Endothelial cell of umbilical vein (primary cell): ENCODE measurements at regions not wholly inside any gene's neighbourhood (a gene's known extent, or its start where the extent isn't known, plus 50 kb on each side); places are given as distances from the start of the nearest gene placed in this dataset.

Source experiments
- BruUV-seq: library from RNA; stranded (reverse); fragments of 400-500 nt; replicated peaks from 2 replicates; lab custom pipeline; 2021; lab: Mats Ljungman, UMichigan
- CTCF ChIA-PET: fragments of 300-600, 350-600 bp; sonication (Branson Sonifier 250); formaldehyde crosslinking; loops from one replicate; lab custom pipeline; 2021; ENCODE audit warnings: antibody characterized with exemption, inconsistent platforms; lab: Charles Lee
- POLR2A ChIA-PET: fragments of 300-600, 350-600 bp; sonication (Branson Sonifier 250); formaldehyde crosslinking; loops from one replicate; lab custom pipeline; 2021; ENCODE audit warnings: antibody characterized with exemption, inconsistent platforms; lab: Charles Lee
- DNase-seq: peaks from one replicate; pipeline ENCODE4 v3.0.0-alpha.2; 2011; ENCODE audit warnings: low read depth, low spot score
- FAIRE-seq: peaks from 2 replicates; lab custom pipeline; 2011; peaks lifted over from hg19 to GRCh38; lab: Jason Lieb, UNC
- H2AFZ ChIP-seq: 2 replicates; pipeline ENCODE4 v1.6.0; 2012; ENCODE audit warnings: low read depth, low read length, control low read depth, inconsistent platforms
- H3K27ac ChIP-seq: 2 replicates; pipeline ENCODE4 v1.5.1; 2011; ENCODE audit warnings: low read depth, mild to moderate bottlenecking, control low read depth, low read length, moderate library complexity; ENCODE audit not compliant: insufficient read depth
- H3K27me3 ChIP-seq, 2 experiments: 2 replicates each; pipeline versions ENCODE4 v1.6.0 to v1.6.1; 2011; ENCODE audit warnings: low read length in 2 of 2, mixed read lengths in 1 of 2; ENCODE audit not compliant: control insufficient read depth in 2 of 2, insufficient read depth in 2 of 2
- H3K36me3 ChIP-seq, 2 experiments: 2 replicates in 1 of 2; 3 replicates in 1 of 2; pipeline ENCODE4 v1.5.1; 2011; ENCODE audit warnings: low read length in 2 of 2, mild to moderate bottlenecking in 1 of 2, moderate library complexity in 1 of 2; ENCODE audit not compliant: control insufficient read depth in 2 of 2, insufficient read depth in 2 of 2; ENCODE audit errors: extremely low read depth in 1 of 2
- H3K4me1 ChIP-seq: 3 replicates; pipeline ENCODE4 v1.5.1; 2011; ENCODE audit warnings: mild to moderate bottlenecking, low read length; ENCODE audit not compliant: control insufficient read depth, insufficient read depth; ENCODE audit errors: extremely low read depth
- H3K4me2 ChIP-seq: 2 replicates; pipeline ENCODE4 v1.6.1; 2011; ENCODE audit warnings: low read length, control low read depth, mixed read lengths; ENCODE audit not compliant: insufficient read depth
- H3K4me3 ChIP-seq, 3 experiments: fragments of 200-600 bp in 1 of 3; sonication (generic), shearing (Covaris generic) in 1 of 3; replicated peaks in 1 of 3; 2 replicates each; pipeline ENCODE4 v1.5.1; 2011 to 2016; ENCODE audit warnings: control low read depth in 3 of 3, low read length in 3 of 3, mild to moderate bottlenecking in 2 of 3, inconsistent platforms in 1 of 3, low read depth in 1 of 3, moderate library complexity in 1 of 3; ENCODE audit not compliant: insufficient read depth in 1 of 3
- H3K79me2 ChIP-seq: 2 replicates; pipeline ENCODE4 v1.6.0; 2012; ENCODE audit warnings: low read length, inconsistent platforms; ENCODE audit not compliant: control insufficient read depth, insufficient read depth
- H3K9ac ChIP-seq: replicated peaks from 2 replicates; pipeline ENCODE3; 2011; ENCODE audit warnings: low read length, control low read depth; ENCODE audit not compliant: insufficient read depth; ENCODE audit errors: extremely low read depth
- H3K9me1 ChIP-seq: replicated peaks from 3 replicates; pipeline ENCODE4 v1.6.0; 2011; ENCODE audit warnings: mild to moderate bottlenecking, low read length; ENCODE audit not compliant: control insufficient read depth, insufficient read depth; ENCODE audit errors: extremely low read depth
- H3K9me3 ChIP-seq: replicated peaks from 2 replicates; pipeline ENCODE4 v1.5.1; 2012; ENCODE audit warnings: low read length, inconsistent platforms; ENCODE audit not compliant: control insufficient read depth, insufficient read depth
- H4K20me1 ChIP-seq: replicated peaks from 2 replicates; pipeline ENCODE3; 2011; ENCODE audit warnings: mild to moderate bottlenecking, low read length; ENCODE audit not compliant: control insufficient read depth, insufficient read depth; ENCODE audit errors: extremely low read depth
- EZH2 ChIP-seq: IDR thresholded peaks from 2 replicates; pipeline ENCODE4 v1.6.1; 2012; ENCODE audit warnings: borderline replicate concordance, low read depth, mild to moderate bottlenecking, moderate library complexity, low read length, inconsistent platforms; ENCODE audit not compliant: severe bottlenecking
- FOS ChIP-seq: IDR thresholded peaks from 2 replicates; pipeline ENCODE4 v1.6.1; 2011; ENCODE audit warnings: mild to moderate bottlenecking, low read length, moderate library complexity, borderline replicate concordance; ENCODE audit not compliant: insufficient read depth
- GATA2 ChIP-seq: IDR thresholded peaks from 2 replicates; pipeline ENCODE4 v1.7.0; 2011; ENCODE audit warnings: low read depth, mild to moderate bottlenecking, moderate library complexity, mixed read lengths, low read length; ENCODE audit not compliant: insufficient read length, insufficient read depth
- JUN ChIP-seq: IDR thresholded peaks from 2 replicates; pipeline ENCODE4 v1.6.1; 2011; ENCODE audit warnings: borderline replicate concordance, low read depth; ENCODE audit not compliant: insufficient read length, insufficient read depth
- MAX ChIP-seq: IDR thresholded peaks from 2 replicates; pipeline ENCODE4 v1.6.1; 2011; ENCODE audit not compliant: insufficient read depth, insufficient read length
- MYC ChIP-seq: IDR thresholded peaks from one replicate; pipeline ENCODE4 v1.6.1; 2011; ENCODE audit warnings: mild to moderate bottlenecking, low read depth, low read length
- POLR2A ChIP-seq: IDR thresholded peaks from 2 replicates; pipeline ENCODE4 v1.6.1; 2012; ENCODE audit warnings: low read depth, mild to moderate bottlenecking, control low read depth, low read length
- POLR2AphosphoS5 ChIP-seq: IDR thresholded peaks from 2 replicates; pipeline ENCODE4 v1.6.1; 2012; ENCODE audit warnings: low read depth, mild to moderate bottlenecking, control low read depth, low read length, moderate library complexity; ENCODE audit not compliant: insufficient read depth
- dilution Hi-C: fragments of 300-500 bp; cut with MboI; formaldehyde crosslinking; loops from one replicate; pipeline ENCODE4 v1.15.0; 2019; ENCODE audit warnings: low sequenced_read_pairs; ENCODE audit not compliant: extremely low pct_ligation_motif_present
- intact Hi-C: fragments of 100-400 bp; cut with micrococcal nuclease; formaldehyde crosslinking; loops from one replicate; pipeline ENCODE4 v1.10.0; 2022
- TF ChIP-seq, protein P1 (sequence below), 2 donors: IDR thresholded peaks; 1 replicate in 1 of 2; 2 replicates in 1 of 2; pipeline ENCODE4 v1.5.1; 2011; ENCODE audit warnings: low read length in 2 of 2, mild to moderate bottlenecking in 2 of 2, moderate library complexity in 2 of 2, control low read depth in 1 of 2, inconsistent platforms in 1 of 2, low read depth in 1 of 2; ENCODE audit not compliant: insufficient read depth in 1 of 2; ENCODE audit errors: extremely low read depth in 1 of 2

GRCh38 chr1:208581209-208581608 is 337.0 kb upstream of the PLXNA2 start:
- Histone ChIP-seq H3K27me3 (no peaks in the 10 kb centered on the region), H3K36me3 (no peaks in the 10 kb centered on the region), H3K4me1 (no peaks in the 10 kb centered on the region), H3K9me3 (no peaks in the 10 kb centered on the region), H4K20me1 (no peaks in the 10 kb centered on the region), H3K9me1 (no peaks in the 10 kb centered on the region), H3K27ac (no peak overlapping the region), H3K79me2 (no peaks in the 10 kb centered on the region), H3K4me3 (no peak overlapping the region), H3K9ac (no peak overlapping the region), H2AFZ (no peak overlapping the region), H3K4me2 (no peak overlapping the region)
- dilution Hi-C loops: no loop called here
- intact Hi-C loops: no loop called here
- DNase-seq (no peak), FAIRE-seq (no peak)
- POLR2A ChIA-PET: no interaction called here
- CTCF ChIA-PET: interaction anchor here (1.2 kb wide), 1 partner anchor 11 kb away, joined by 3 read pairs; no protein-coding TSS in a partner anchor
- no peak for TF ChIP-seq GATA2
- no peak for TF ChIP-seq MAX
- TF ChIP-seq, protein P1, sequence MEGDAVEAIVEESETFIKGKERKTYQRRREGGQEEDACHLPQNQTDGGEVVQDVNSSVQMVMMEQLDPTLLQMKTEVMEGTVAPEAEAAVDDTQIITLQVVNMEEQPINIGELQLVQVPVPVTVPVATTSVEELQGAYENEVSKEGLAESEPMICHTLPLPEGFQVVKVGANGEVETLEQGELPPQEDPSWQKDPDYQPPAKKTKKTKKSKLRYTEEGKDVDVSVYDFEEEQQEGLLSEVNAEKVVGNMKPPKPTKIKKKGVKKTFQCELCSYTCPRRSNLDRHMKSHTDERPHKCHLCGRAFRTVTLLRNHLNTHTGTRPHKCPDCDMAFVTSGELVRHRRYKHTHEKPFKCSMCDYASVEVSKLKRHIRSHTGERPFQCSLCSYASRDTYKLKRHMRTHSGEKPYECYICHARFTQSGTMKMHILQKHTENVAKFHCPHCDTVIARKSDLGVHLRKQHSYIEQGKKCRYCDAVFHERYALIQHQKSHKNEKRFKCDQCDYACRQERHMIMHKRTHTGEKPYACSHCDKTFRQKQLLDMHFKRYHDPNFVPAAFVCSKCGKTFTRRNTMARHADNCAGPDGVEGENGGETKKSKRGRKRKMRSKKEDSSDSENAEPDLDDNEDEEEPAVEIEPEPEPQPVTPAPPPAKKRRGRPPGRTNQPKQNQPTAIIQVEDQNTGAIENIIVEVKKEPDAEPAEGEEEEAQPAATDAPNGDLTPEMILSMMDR (IDR thresholded peaks at IDR 0.05; ENCODE audit: extremely low read depth in 1 of 2, insufficient read depth in 1 of 2, low read depth in 1 of 2, low read length in 2 of 2): no peak
- no peak for TF ChIP-seq EZH2
- no peak for TF ChIP-seq MYC
- no peak for TF ChIP-seq POLR2AphosphoS5
- no peak for TF ChIP-seq FOS
- no peak for TF ChIP-seq POLR2A
- TF ChIP-seq JUN: no peak
- BruUV-seq: no TSS peak
